ENCODE measurements at regions not wholly inside any gene's neighbourhood (a gene's known extent, or its start where the extent isn't known, plus 50 kb on each side); places are given as distances from the start of the nearest gene placed in this dataset.

GRCh38 chr4:123737156-123737555, 340.6 kb downstream of the SPRY1 start:
- Histone ChIP-seq H4K20me1 (ENCODE audit: insufficient read depth, low read length) (no peaks in the 10 kb centered on the region), H3K4me2 (ENCODE audit: low read length) (no peak overlapping the region), H3K27me3 (ENCODE audit: insufficient read depth, low read length) (no peaks in the 10 kb centered on the region), H3K4me3 (ENCODE audit: low read depth, low read length, poor library complexity, severe bottlenecking) (no peak overlapping the region), H3K9me2 (ENCODE audit: low read depth, low read length) (no peaks in the 10 kb centered on the region), H3K36me3 (ENCODE audit: insufficient read depth, low read length) (no peaks in the 10 kb centered on the region), H3K27ac (ENCODE audit: low read depth, low read length, poor library complexity, severe bottlenecking) (no peak overlapping the region), H3K79me2 (ENCODE audit: insufficient read depth, low read length) (no peaks in the 10 kb centered on the region), H2AFZ (ENCODE audit: low read length) (no peak overlapping the region), H3K4me1 (ENCODE audit: insufficient read depth, low read length, severe bottlenecking) (no peaks in the 10 kb centered on the region), H3K9ac (ENCODE audit: low read length) (no peak overlapping the region), H3K9me3 (ENCODE audit: low read length) (no peaks in the 10 kb centered on the region), H3F3A (ENCODE audit: insufficient read depth, low read length) (no peaks in the 10 kb centered on the region)
- TF ChIP-seq EZH2 (IDR thresholded peaks at IDR 0.05; ENCODE audit: borderline replicate concordance, low read length) (no peak), CTCF (IDR thresholded peaks at IDR 0.05; ENCODE audit: low read length) (no peak)

GRCh38 chr4:123739806-123740205, 343.2 kb downstream of the SPRY1 start:
- H3K4me3 ChIP-seq (ENCODE audit: low read depth, low read length, poor library complexity, severe bottlenecking): no peak overlapping the region
- H3K36me3 ChIP-seq (ENCODE audit: insufficient read depth, low read length): no peaks in the 10 kb centered on the region
- H2AFZ ChIP-seq (ENCODE audit: low read length): no peak overlapping the region
- TF ChIP-seq CTCF (IDR thresholded peaks at IDR 0.05; ENCODE audit: low read length) (no peak), EZH2 (IDR thresholded peaks at IDR 0.05; ENCODE audit: borderline replicate concordance, low read length) (no peak)
- H3K27me3 ChIP-seq (ENCODE audit: insufficient read depth, low read length): no peaks in the 10 kb centered on the region
- no peaks in the 10 kb centered on the region for H3K9me2 ChIP-seq (ENCODE audit: low read depth, low read length)
- H3F3A ChIP-seq (ENCODE audit: insufficient read depth, low read length): no peaks in the 10 kb centered on the region
- H3K27ac ChIP-seq (ENCODE audit: low read depth, low read length, poor library complexity, severe bottlenecking): no peak overlapping the region
- H3K4me2 ChIP-seq (ENCODE audit: low read length): no peak overlapping the region
- H3K9ac ChIP-seq (ENCODE audit: low read length): no peak overlapping the region
- H4K20me1 ChIP-seq (ENCODE audit: insufficient read depth, low read length): no peaks in the 10 kb centered on the region
- H3K79me2 ChIP-seq (ENCODE audit: insufficient read depth, low read length): no peaks in the 10 kb centered on the region
- no peaks in the 10 kb centered on the region for H3K4me1 ChIP-seq (ENCODE audit: insufficient read depth, low read length, severe bottlenecking)
- H3K9me3 ChIP-seq (ENCODE audit: low read length): no peaks in the 10 kb centered on the region

- Histone ChIP-seq H3K4me3 (ENCODE audit: low read depth, low read length, poor library complexity, severe bottlenecking) (no peak overlapping the region), H3K9me2 (ENCODE audit: low read depth, low read length) (no peaks in the 10 kb centered on the region), H3K9me3 (ENCODE audit: low read length) (no peaks in the 10 kb centered on the region), H3K79me2 (ENCODE audit: insufficient read depth, low read length) (no peaks in the 10 kb centered on the region), H3K27me3 (ENCODE audit: insufficient read depth, low read length) (no peaks in the 10 kb centered on the region), H2AFZ (ENCODE audit: low read length) (no peak overlapping the region), H3K36me3 (ENCODE audit: insufficient read depth, low read length) (no peaks in the 10 kb centered on the region), H3K4me2 (ENCODE audit: low read length) (no peak overlapping the region), H3F3A (ENCODE audit: insufficient read depth, low read length) (no peaks in the 10 kb centered on the region), H3K9ac (ENCODE audit: low read length) (no peak overlapping the region), H3K27ac (ENCODE audit: low read depth, low read length, poor library complexity, severe bottlenecking) (no peak overlapping the region), H3K4me1 (ENCODE audit: insufficient read depth, low read length, severe bottlenecking) (no peaks in the 10 kb centered on the region), H4K20me1 (ENCODE audit: insufficient read depth, low read length) (no peaks in the 10 kb centered on the region)
- no peak for TF ChIP-seq EZH2 (IDR thresholded peaks at IDR 0.05; ENCODE audit: borderline replicate concordance, low read length)
- TF ChIP-seq CTCF (IDR thresholded peaks at IDR 0.05; ENCODE audit: low read length): no peak
These were observed 343.6 kb downstream of the SPRY1 start for GRCh38 chr4:123740236-123740635.
